K562 (cell line): ENCODE measurements at regions not wholly inside any gene's neighbourhood (a gene's known extent, or its start where the extent isn't known, plus 50 kb on each side); places are given as distances from the start of the nearest gene placed in this dataset.

ENCODE experiments used
- ASH1L ChIP-seq: fragments of 450-650 bp; IDR thresholded peaks from 2 replicates; pipeline ENCODE4 v1.6.1; 2018; ENCODE audit warnings: borderline replicate concordance, mild to moderate bottlenecking, low read depth; ENCODE audit not compliant: partially characterized antibody
- BACH1 ChIP-seq: fragments of 200-800 bp; sonication (Bioruptor generic); IDR thresholded peaks from 2 replicates; pipeline ENCODE4 v1.6.1; 2016; ENCODE audit warnings: missing genetic modification characterization, missing compliant biosample characterization
- CBX1 ChIP-seq: sonication (generic); IDR thresholded peaks from 2 replicates; pipeline ENCODE4 v1.6.1; 2016; ENCODE audit warnings: antibody characterized with exemption, low read depth, mild to moderate bottlenecking
- CBX3 ChIP-seq, 2 experiments: IDR thresholded peaks; 1 replicate in 1 of 2; 2 replicates in 1 of 2; pipeline ENCODE4 v1.6.1; 2012; ENCODE audit warnings: inconsistent platforms in 2 of 2, low read length in 2 of 2, borderline replicate concordance in 1 of 2, control low read depth in 1 of 2
- DDX20 ChIP-seq: fragments of 450-650 bp; IDR thresholded peaks from 2 replicates; pipeline ENCODE4 v1.6.1; 2016; ENCODE audit warnings: missing genetic modification characterization, low read depth, mild to moderate bottlenecking, missing compliant biosample characterization, moderate library complexity
- DMBX1 ChIP-seq: fragments of 250-450 bp; sonication (Bioruptor Pico); IDR thresholded peaks from 2 replicates; pipeline ENCODE4 v1.8.0; 2022; ENCODE audit warnings: inconsistent platforms, mild to moderate bottlenecking, moderate library complexity, borderline replicate concordance
- EP300 ChIP-seq: IDR thresholded peaks from 2 replicates; pipeline ENCODE4 v1.6.1; 2012; ENCODE audit warnings: low read length, improper control_type of control experiment
- ERF ChIP-seq: fragments of 450-650 bp; formaldehyde crosslinking; IDR thresholded peaks from 2 replicates; pipeline ENCODE4 v1.4.0; 2020; ENCODE audit warnings: mild to moderate bottlenecking, mixed read lengths
- MBD2 ChIP-seq: sonication (generic); IDR thresholded peaks from 2 replicates; pipeline ENCODE4 v1.6.1; 2016; ENCODE audit warnings: low read depth, borderline replicate concordance
- MTA1 ChIP-seq: fragments of 450-650 bp; IDR thresholded peaks from 2 replicates; pipeline ENCODE4 v1.6.1; 2017; ENCODE audit warnings: borderline replicate concordance
- NCOA1 ChIP-seq: fragments of 450-650 bp; IDR thresholded peaks from 2 replicates; pipeline ENCODE4 v1.6.1; 2016; ENCODE audit warnings: low read depth
- NR2C1 ChIP-seq, 2 experiments: fragments of 450-650 bp; IDR thresholded peaks; 2 replicates each; pipeline ENCODE4 v1.6.1; 2017; ENCODE audit warnings: mild to moderate bottlenecking in 2 of 2, antibody characterized with exemption in 1 of 2, inconsistent platforms in 1 of 2, missing compliant biosample characterization in 1 of 2, missing genetic modification characterization in 1 of 2
- OTX1 ChIP-seq: fragments of 450-650 bp; formaldehyde crosslinking; IDR thresholded peaks from 2 replicates; pipeline ENCODE4 v1.4.0; 2022; ENCODE audit warnings: mild to moderate bottlenecking
- RCOR1 ChIP-seq, 2 experiments: IDR thresholded peaks; 2 replicates each; pipeline ENCODE4 v1.6.1; 2012; ENCODE audit warnings: low read depth in 2 of 2, low read length in 2 of 2, borderline replicate concordance in 1 of 2, improper control_type of control experiment in 1 of 2
- RFX1 ChIP-seq: fragments of 450-650 bp; IDR thresholded peaks from 2 replicates; pipeline ENCODE4 v1.6.1; 2016; ENCODE audit warnings: mild to moderate bottlenecking, moderate library complexity
- SOX6 ChIP-seq: fragments of 450-650 bp; IDR thresholded peaks from 2 replicates; pipeline ENCODE4 v1.6.1; 2014; ENCODE audit warnings: mild to moderate bottlenecking
- SPI1 ChIP-seq: IDR thresholded peaks from 2 replicates; pipeline ENCODE4 v1.6.1; 2011; ENCODE audit warnings: low read depth, low read length, control low read depth, borderline replicate concordance
- TCF3 ChIP-seq: sonication (generic); formaldehyde crosslinking; IDR thresholded peaks from 2 replicates; pipeline ENCODE4 v1.4.0; 2020; ENCODE audit warnings: mild to moderate bottlenecking, missing genetic modification reagents
- TFAM ChIP-seq: fragments of 250-450 bp; sonication (Bioruptor Pico); conservative IDR thresholded peaks from 2 replicates; pipeline ENCODE4 v1.5.0; 2021; ENCODE audit warnings: mild to moderate bottlenecking, moderate library complexity
- TRIM24 ChIP-seq, 2 experiments: fragments of 450-650 bp; IDR thresholded peaks; 2 replicates each; pipeline ENCODE4 v1.6.1; 2016
- ZNF408 ChIP-seq: fragments of 250-450 bp; sonication (Bioruptor Pico); IDR thresholded peaks from 2 replicates; pipeline ENCODE4 v1.4.0; 2020; ENCODE audit warnings: low read depth, mild to moderate bottlenecking, moderate library complexity
- ZNF76 ChIP-seq: fragments of 250-450 bp; sonication (Bioruptor Pico); IDR thresholded peaks from 2 replicates; pipeline ENCODE4 v1.4.0; 2020; ENCODE audit warnings: mild to moderate bottlenecking, moderate library complexity, borderline replicate concordance
- TF ChIP-seq, protein P1 (sequence below): fragments of 450-650 bp; formaldehyde crosslinking; IDR thresholded peaks from 2 replicates; pipeline ENCODE4 v1.4.0; 2022; ENCODE audit warnings: mild to moderate bottlenecking, moderate library complexity
- TF ChIP-seq, protein P2 (sequence below): sonication (generic); formaldehyde crosslinking; IDR thresholded peaks from 2 replicates; pipeline ENCODE4 v1.8.0; 2022; ENCODE audit warnings: mild to moderate bottlenecking, missing genetic modification reagents
- TF ChIP-seq, protein P3 (sequence below): fragments of 450-650 bp; formaldehyde crosslinking; IDR thresholded peaks from 2 replicates; pipeline ENCODE4 v1.4.0; 2022; ENCODE audit warnings: missing genetic modification characterization
- TF ChIP-seq, protein P4 (sequence below): fragments of 200-800 bp; sonication (Bioruptor generic); IDR thresholded peaks from 2 replicates; pipeline ENCODE4 v1.6.1; 2017; ENCODE audit warnings: missing genetic modification characterization, missing compliant biosample characterization

DNA sequence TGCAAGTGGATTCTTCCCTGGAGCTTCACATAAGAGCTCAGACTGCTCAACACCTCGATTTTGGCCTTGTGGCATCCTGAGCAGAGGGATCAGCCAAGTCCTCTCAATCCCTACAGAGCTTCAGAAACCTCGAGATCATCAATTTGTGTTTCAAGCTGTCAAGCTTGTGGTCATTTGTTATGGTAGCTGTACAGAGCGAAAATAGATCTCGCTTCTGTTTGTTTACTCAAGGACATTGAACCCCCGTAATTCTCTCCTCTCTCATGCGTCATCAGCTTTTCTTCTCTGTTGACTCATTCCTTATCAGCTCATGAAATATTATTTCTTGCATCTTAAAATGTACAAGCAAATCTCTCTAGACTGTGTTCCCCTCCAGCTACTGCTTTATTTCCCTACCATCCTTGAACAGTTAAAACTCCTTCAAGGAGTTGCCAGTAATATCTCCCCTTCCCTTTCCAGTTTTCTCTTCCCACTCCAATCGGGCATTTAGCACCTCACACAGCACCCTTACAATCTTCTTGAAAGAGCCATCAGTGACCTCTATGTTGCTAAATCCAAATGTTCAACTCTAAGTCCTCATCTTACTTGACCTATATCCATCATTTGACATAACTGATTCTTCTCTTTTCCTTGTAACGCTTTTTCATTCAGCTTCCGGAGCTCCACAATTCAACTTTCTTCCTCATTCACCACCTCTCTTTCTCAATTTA, 106.2 kb upstream of the FAT1 start (continued):
- TF ChIP-seq, protein P1, sequence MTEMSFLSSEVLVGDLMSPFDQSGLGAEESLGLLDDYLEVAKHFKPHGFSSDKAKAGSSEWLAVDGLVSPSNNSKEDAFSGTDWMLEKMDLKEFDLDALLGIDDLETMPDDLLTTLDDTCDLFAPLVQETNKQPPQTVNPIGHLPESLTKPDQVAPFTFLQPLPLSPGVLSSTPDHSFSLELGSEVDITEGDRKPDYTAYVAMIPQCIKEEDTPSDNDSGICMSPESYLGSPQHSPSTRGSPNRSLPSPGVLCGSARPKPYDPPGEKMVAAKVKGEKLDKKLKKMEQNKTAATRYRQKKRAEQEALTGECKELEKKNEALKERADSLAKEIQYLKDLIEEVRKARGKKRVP = peak; percentile 37; the same call in 1 of the 2 replicates
- TF ChIP-seq TFAM (no peak), DMBX1 (CRISPR knock-in tag) (no peak), ZNF408 (CRISPR knock-in tag) (no peak), DDX20 (tag) (no peak), TRIM24 (IDR thresholded peaks at IDR 0.05) (peak in 1 of 2 experiments; percentile 59; a peak in 1 of 4 replicates), SPI1 (no peak), EP300 (peak; percentile 65; the same call in 1 of the 2 replicates), MTA1 (no peak), SOX6 (peak; percentile 73), CBX1 (no peak), MBD2 (0 out of 2 replicates have a peak, but pooled peaks have one; percentile 59), RCOR1 (IDR thresholded peaks at IDR 0.05; ENCODE audit: borderline replicate concordance in 1 of 2, low read depth in 2 of 2, low read length in 2 of 2) (0 out of 4 replicates have a peak, but pooled peaks of 1 of the 2 experiments have one; percentile 30), BACH1 (tag) (peak; percentile 38; the same call in 1 of the 2 replicates), CBX3 (IDR thresholded peaks at IDR 0.05; ENCODE audit: borderline replicate concordance in 1 of 2, low read length in 2 of 2) (peak in 1 of 2 experiments; percentile 10; a peak in 1 of 3 replicates), ZNF76 (no peak), NR2C1 (IDR thresholded peaks at IDR 0.05) (no peak), NR2C1 (tag; IDR thresholded peaks at IDR 0.05) (no peak), OTX1 (no peak), NCOA1 (no peak), ERF (CRISPR knock-in tag) (no peak), TCF3 (CRISPR knock-in tag) (peak; percentile 28; the same call in 1 of the 2 replicates), RFX1 (no peak), ASH1L (no peak)
- TF ChIP-seq, protein P2, sequence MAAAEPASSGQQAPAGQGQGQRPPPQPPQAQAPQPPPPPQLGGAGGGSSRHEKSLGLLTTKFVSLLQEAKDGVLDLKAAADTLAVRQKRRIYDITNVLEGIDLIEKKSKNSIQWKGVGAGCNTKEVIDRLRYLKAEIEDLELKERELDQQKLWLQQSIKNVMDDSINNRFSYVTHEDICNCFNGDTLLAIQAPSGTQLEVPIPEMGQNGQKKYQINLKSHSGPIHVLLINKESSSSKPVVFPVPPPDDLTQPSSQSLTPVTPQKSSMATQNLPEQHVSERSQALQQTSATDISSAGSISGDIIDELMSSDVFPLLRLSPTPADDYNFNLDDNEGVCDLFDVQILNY (CRISPR knock-in tag) = no peak
- TF ChIP-seq, protein P3, sequence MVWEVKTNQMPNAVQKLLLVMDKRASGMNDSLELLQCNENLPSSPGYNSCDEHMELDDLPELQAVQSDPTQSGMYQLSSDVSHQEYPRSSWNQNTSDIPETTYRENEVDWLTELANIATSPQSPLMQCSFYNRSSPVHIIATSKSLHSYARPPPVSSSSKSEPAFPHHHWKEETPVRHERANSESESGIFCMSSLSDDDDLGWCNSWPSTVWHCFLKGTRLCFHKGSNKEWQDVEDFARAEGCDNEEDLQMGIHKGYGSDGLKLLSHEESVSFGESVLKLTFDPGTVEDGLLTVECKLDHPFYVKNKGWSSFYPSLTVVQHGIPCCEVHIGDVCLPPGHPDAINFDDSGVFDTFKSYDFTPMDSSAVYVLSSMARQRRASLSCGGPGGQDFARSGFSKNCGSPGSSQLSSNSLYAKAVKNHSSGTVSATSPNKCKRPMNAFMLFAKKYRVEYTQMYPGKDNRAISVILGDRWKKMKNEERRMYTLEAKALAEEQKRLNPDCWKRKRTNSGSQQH (CRISPR knock-in tag) = no peak
- TF ChIP-seq, protein P4, sequence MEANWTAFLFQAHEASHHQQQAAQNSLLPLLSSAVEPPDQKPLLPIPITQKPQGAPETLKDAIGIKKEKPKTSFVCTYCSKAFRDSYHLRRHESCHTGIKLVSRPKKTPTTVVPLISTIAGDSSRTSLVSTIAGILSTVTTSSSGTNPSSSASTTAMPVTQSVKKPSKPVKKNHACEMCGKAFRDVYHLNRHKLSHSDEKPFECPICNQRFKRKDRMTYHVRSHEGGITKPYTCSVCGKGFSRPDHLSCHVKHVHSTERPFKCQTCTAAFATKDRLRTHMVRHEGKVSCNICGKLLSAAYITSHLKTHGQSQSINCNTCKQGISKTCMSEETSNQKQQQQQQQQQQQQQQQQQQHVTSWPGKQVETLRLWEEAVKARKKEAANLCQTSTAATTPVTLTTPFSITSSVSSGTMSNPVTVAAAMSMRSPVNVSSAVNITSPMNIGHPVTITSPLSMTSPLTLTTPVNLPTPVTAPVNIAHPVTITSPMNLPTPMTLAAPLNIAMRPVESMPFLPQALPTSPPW (CRISPR knock-in tag) = no peak
